Panc1 (cell line): ENCODE measurements at regions not wholly inside any gene's neighbourhood (a gene's known extent, or its start where the extent isn't known, plus 50 kb on each side); places are given as distances from the start of the nearest gene placed in this dataset.

Experiments
- ATAC-seq: fragments of 200-7000 bp; cut with Tn5 transposase; 2 replicates; pipeline ENCODE4 v1.9.1; 2020; ENCODE audit warnings: mild to moderate bottlenecking, moderate library complexity
- BruUV-seq: library from RNA; stranded (reverse); fragments of 400-500 nt; replicated peaks from 2 replicates; lab custom pipeline; 2021; lab: Mats Ljungman, UMichigan
- CTCF ChIA-PET: fragments of 300-600 bp; sonication (Branson Sonifier 250); formaldehyde crosslinking; loops from one replicate; lab custom pipeline; 2022; ENCODE audit warnings: antibody characterized with exemption; lab: Charles Lee
- POLR2A ChIA-PET: fragments of 300-600 bp; sonication (Branson Sonifier 250); formaldehyde crosslinking; loops from one replicate; lab custom pipeline; 2022; ENCODE audit warnings: antibody characterized with exemption; lab: Charles Lee
- DNase-seq: peaks from one replicate; pipeline ENCODE4 v3.0.0-alpha.2; 2010; ENCODE audit warnings: low read depth, low spot score
- H3K27ac ChIP-seq: 2 replicates; pipeline ENCODE4 v1.5.1; 2011; ENCODE audit warnings: mild to moderate bottlenecking, low read length, inconsistent platforms
- H3K27me3 ChIP-seq: fragments of 200-500 bp; sonication (Bioruptor generic); 2 replicates; pipeline ENCODE4 v1.6.0; 2014; ENCODE audit warnings: low read length, inconsistent platforms; ENCODE audit not compliant: control insufficient read depth, insufficient read depth
- H3K36me3 ChIP-seq: fragments of 200-500 bp; sonication (Bioruptor generic); 2 replicates; pipeline ENCODE4 v1.5.1; 2014; ENCODE audit warnings: inconsistent platforms, mild to moderate bottlenecking, low read length, moderate library complexity; ENCODE audit not compliant: control insufficient read depth, insufficient read depth
- H3K4me1 ChIP-seq: 2 replicates; pipeline ENCODE4 v1.5.1; 2011; ENCODE audit warnings: inconsistent platforms, mild to moderate bottlenecking, low read length, moderate library complexity; ENCODE audit not compliant: control insufficient read depth, insufficient read depth
- H3K4me3 ChIP-seq, 2 experiments: 2 replicates each; pipeline ENCODE4 v1.5.1; 2011 to 2012; ENCODE audit warnings: low read depth in 2 of 2, low read length in 2 of 2, mild to moderate bottlenecking in 2 of 2, inconsistent platforms in 1 of 2, moderate library complexity in 1 of 2
- H3K9me3 ChIP-seq: fragments of 200-500 bp; sonication (Bioruptor generic); 2 replicates; pipeline ENCODE4 v1.5.1; 2014; ENCODE audit warnings: low read depth, mild to moderate bottlenecking, inconsistent platforms, low read length, moderate library complexity; ENCODE audit not compliant: control insufficient read depth, insufficient read depth
- POLR2AphosphoS5 ChIP-seq: IDR thresholded peaks from 2 replicates; pipeline ENCODE4 v1.6.1; 2012; ENCODE audit warnings: mild to moderate bottlenecking, low read depth, low read length, moderate library complexity
- SIN3A ChIP-seq: IDR thresholded peaks from 2 replicates; pipeline ENCODE4 v1.6.1; 2012; ENCODE audit warnings: low read depth, mild to moderate bottlenecking, low read length, moderate library complexity, borderline replicate concordance; ENCODE audit not compliant: insufficient read depth
- TCF7L2 ChIP-seq: IDR thresholded peaks from 2 replicates; pipeline ENCODE4 v1.6.1; 2011; ENCODE audit warnings: mild to moderate bottlenecking, low read depth, low read length, inconsistent platforms
- in situ Hi-C: cut with HindIII; loops from 2 replicates; pipeline ENCODE4 v1.10.0; 2016; ENCODE audit warnings: low sequenced_read_pairs, low pct_unique_long_range_greater_than_20kb
- intact Hi-C: fragments of 100-400 bp; cut with micrococcal nuclease; formaldehyde crosslinking; loops from one replicate; pipeline ENCODE4 v1.10.0; 2022; ENCODE audit not compliant: unreplicated experiment
- TF ChIP-seq, protein P1 (sequence below): fragments of 450-650 bp; IDR thresholded peaks from 2 replicates; pipeline ENCODE4 v1.5.1; 2017; ENCODE audit warnings: mild to moderate bottlenecking
- TF ChIP-seq, protein P2 (sequence below), 2 experiments: IDR thresholded peaks; 2 replicates each; pipeline ENCODE4 v1.6.1; 2011 to 2012; ENCODE audit warnings: low read depth in 2 of 2, control low read depth in 1 of 2, low read length in 1 of 2, mild to moderate bottlenecking in 1 of 2, moderate library complexity in 1 of 2; ENCODE audit not compliant: insufficient read depth in 1 of 2

DNA sequence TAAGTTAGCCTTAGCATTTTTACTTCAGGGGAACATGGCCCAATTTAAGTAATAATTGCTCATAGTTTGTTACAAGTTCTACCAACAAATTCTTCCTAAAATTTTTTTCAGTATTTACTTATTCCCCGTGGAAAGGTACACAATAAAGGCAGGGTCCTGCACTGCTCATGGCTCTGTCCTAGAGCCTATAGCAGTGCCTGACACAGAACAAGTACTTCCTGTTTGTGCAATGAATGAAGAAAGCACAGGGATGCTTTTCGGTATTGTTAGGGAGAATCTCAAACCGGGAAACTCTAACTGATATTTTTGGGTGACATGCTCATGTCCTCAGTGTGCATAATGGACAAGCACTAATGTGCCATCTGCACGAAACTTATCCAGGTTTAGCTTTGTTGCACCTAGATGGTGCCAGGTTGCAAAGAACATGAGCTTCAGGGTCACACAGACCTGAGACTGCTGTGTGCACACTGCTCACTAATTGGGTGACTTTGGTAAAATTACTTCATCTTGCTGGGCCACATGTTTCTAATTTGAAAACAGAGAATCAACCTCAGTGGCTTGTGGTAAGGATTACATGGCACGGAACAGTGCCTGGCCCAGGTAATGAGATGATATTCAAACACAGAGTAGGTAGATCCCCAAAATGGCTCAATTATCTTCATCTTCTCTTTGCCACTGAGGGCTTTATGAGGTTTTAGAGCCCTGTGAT, 175.8 kb upstream of the NPY2R start:
- intact Hi-C loops (no loop called here), in situ Hi-C loops (no loop called here)
- BruUV-seq: no TSS peak
- DNase-seq (no peak), ATAC-seq (no peak)
- ChIA-PET POLR2A (no interaction called here), CTCF (no interaction called here)
- TF ChIP-seq, protein P1, sequence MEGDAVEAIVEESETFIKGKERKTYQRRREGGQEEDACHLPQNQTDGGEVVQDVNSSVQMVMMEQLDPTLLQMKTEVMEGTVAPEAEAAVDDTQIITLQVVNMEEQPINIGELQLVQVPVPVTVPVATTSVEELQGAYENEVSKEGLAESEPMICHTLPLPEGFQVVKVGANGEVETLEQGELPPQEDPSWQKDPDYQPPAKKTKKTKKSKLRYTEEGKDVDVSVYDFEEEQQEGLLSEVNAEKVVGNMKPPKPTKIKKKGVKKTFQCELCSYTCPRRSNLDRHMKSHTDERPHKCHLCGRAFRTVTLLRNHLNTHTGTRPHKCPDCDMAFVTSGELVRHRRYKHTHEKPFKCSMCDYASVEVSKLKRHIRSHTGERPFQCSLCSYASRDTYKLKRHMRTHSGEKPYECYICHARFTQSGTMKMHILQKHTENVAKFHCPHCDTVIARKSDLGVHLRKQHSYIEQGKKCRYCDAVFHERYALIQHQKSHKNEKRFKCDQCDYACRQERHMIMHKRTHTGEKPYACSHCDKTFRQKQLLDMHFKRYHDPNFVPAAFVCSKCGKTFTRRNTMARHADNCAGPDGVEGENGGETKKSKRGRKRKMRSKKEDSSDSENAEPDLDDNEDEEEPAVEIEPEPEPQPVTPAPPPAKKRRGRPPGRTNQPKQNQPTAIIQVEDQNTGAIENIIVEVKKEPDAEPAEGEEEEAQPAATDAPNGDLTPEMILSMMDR: no peak
- H3K27me3 ChIP-seq: no peaks in the 10 kb centered on the region
- H3K4me1 ChIP-seq: no peaks in the 10 kb centered on the region
- H3K36me3 ChIP-seq: no peaks in the 10 kb centered on the region
- no peaks in the 10 kb centered on the region for H3K9me3 ChIP-seq
- H3K4me3 ChIP-seq: no peak overlapping the region
- H3K27ac ChIP-seq: no peak overlapping the region

GRCh38 chr4:155033604-155034003, 174.8 kb upstream of the NPY2R start:
- no peak for DNase-seq
- H3K9me3 ChIP-seq: no peaks in the 10 kb centered on the region
- CTCF ChIA-PET: no interaction called here
- no peak for TF ChIP-seq SIN3A
- no peak for TF ChIP-seq POLR2AphosphoS5
- no peak for TF ChIP-seq TCF7L2
- TF ChIP-seq, protein P2, sequence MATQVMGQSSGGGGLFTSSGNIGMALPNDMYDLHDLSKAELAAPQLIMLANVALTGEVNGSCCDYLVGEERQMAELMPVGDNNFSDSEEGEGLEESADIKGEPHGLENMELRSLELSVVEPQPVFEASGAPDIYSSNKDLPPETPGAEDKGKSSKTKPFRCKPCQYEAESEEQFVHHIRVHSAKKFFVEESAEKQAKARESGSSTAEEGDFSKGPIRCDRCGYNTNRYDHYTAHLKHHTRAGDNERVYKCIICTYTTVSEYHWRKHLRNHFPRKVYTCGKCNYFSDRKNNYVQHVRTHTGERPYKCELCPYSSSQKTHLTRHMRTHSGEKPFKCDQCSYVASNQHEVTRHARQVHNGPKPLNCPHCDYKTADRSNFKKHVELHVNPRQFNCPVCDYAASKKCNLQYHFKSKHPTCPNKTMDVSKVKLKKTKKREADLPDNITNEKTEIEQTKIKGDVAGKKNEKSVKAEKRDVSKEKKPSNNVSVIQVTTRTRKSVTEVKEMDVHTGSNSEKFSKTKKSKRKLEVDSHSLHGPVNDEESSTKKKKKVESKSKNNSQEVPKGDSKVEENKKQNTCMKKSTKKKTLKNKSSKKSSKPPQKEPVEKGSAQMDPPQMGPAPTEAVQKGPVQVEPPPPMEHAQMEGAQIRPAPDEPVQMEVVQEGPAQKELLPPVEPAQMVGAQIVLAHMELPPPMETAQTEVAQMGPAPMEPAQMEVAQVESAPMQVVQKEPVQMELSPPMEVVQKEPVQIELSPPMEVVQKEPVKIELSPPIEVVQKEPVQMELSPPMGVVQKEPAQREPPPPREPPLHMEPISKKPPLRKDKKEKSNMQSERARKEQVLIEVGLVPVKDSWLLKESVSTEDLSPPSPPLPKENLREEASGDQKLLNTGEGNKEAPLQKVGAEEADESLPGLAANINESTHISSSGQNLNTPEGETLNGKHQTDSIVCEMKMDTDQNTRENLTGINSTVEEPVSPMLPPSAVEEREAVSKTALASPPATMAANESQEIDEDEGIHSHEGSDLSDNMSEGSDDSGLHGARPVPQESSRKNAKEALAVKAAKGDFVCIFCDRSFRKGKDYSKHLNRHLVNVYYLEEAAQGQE (IDR thresholded peaks at IDR 0.05; ENCODE audit: insufficient read depth in 1 of 2, low read depth in 2 of 2, low read length in 1 of 2): no peak
- no peaks in the 10 kb centered on the region for H3K4me1 ChIP-seq
- no peaks in the 10 kb centered on the region for H3K36me3 ChIP-seq
- no peak overlapping the region for H3K4me3 ChIP-seq
- ATAC-seq: no peak
- no TSS peak for BruUV-seq
- H3K27ac ChIP-seq: no peak overlapping the region
- in situ Hi-C loops (no loop called here), intact Hi-C loops (no loop called here)
- H3K27me3 ChIP-seq: no peaks in the 10 kb centered on the region
- POLR2A ChIA-PET: no interaction called here

GRCh38 chr4:155037031-155037430, 171.4 kb upstream of the NPY2R start:
- POLR2A ChIA-PET: no interaction called here

More at GRCh38 chr4:155037031-155037430, 171.4 kb upstream of the NPY2R start:
- ATAC-seq (no peak), DNase-seq (no peak)
- TF ChIP-seq, protein P2 (IDR thresholded peaks at IDR 0.05; ENCODE audit: insufficient read depth in 1 of 2, low read depth in 2 of 2, low read length in 1 of 2): no peak
- TF ChIP-seq SIN3A: no peak
- TF ChIP-seq, protein P1: no peak
- TF ChIP-seq TCF7L2: no peak
- TF ChIP-seq POLR2AphosphoS5: no peak
- no peaks in the 10 kb centered on the region for H3K4me1 ChIP-seq
- no peak overlapping the region for H3K4me3 ChIP-seq
- H3K27ac ChIP-seq: no peak overlapping the region
- no peaks in the 10 kb centered on the region for H3K36me3 ChIP-seq
- CTCF ChIA-PET: no interaction called here
- no TSS peak for BruUV-seq
- intact Hi-C loops (no loop called here), in situ Hi-C loops (no loop called here)
- no peaks in the 10 kb centered on the region for H3K9me3 ChIP-seq
- H3K27me3 ChIP-seq: no peaks in the 10 kb centered on the region
